ENCODE measurements at regions not wholly inside any gene's neighbourhood (a gene's known extent, or its start where the extent isn't known, plus 50 kb on each side); places are given as distances from the start of the nearest gene placed in this dataset.

GRCh38 chr5:167245868-167246267, 1045.6 kb upstream of the WWC1 start:
- TF ChIP-seq ZFX (IDR thresholded peaks at IDR 0.05; ENCODE audit: borderline replicate concordance), result no peak
- no peak for TF ChIP-seq CTCF (IDR thresholded peaks at IDR 0.05)
- H3K27ac ChIP-seq, result peak overlapping the region; percentile 22; the same call in 1 of the 2 replicates

GRCh38 chr5:167247816-167248215, 1043.6 kb upstream of the WWC1 start:
- H3K27ac ChIP-seq, result no peak overlapping the region
- TF ChIP-seq ZFX (IDR thresholded peaks at IDR 0.05; ENCODE audit: borderline replicate concordance), result no peak
- no peak for TF ChIP-seq CTCF (IDR thresholded peaks at IDR 0.05)

- no peak for TF ChIP-seq ZFX (IDR thresholded peaks at IDR 0.05; ENCODE audit: borderline replicate concordance)
- TF ChIP-seq CTCF (IDR thresholded peaks at IDR 0.05), result no peak
- H3K27ac ChIP-seq, result no peak overlapping the region
These were observed 1043.2 kb upstream of the WWC1 start for GRCh38 chr5:167248257-167248656.

GRCh38 chr5:167250996-167251395, 1040.4 kb upstream of the WWC1 start:
- TF ChIP-seq ZFX (IDR thresholded peaks at IDR 0.05; ENCODE audit: borderline replicate concordance) (no peak), CTCF (IDR thresholded peaks at IDR 0.05) (no peak)
- no peak overlapping the region for H3K27ac ChIP-seq

- no peak for TF ChIP-seq ZFX (IDR thresholded peaks at IDR 0.05; ENCODE audit: borderline replicate concordance)
- no peak for TF ChIP-seq CTCF (IDR thresholded peaks at IDR 0.05)
- H3K27ac ChIP-seq, result no peak overlapping the region
These were observed 1037.3 kb upstream of the WWC1 start for GRCh38 chr5:167254132-167254531.

GRCh38 chr5:167255926-167256325, 1035.5 kb upstream of the WWC1 start:
- TF ChIP-seq CTCF (IDR thresholded peaks at IDR 0.05), result no peak
- no peak for TF ChIP-seq ZFX (IDR thresholded peaks at IDR 0.05; ENCODE audit: borderline replicate concordance)
- H3K27ac ChIP-seq, result no peak overlapping the region

GRCh38 chr5:167259806-167260205, 1031.6 kb upstream of the WWC1 start:
- no peak for TF ChIP-seq CTCF (IDR thresholded peaks at IDR 0.05)
- no peak for TF ChIP-seq ZFX (IDR thresholded peaks at IDR 0.05; ENCODE audit: borderline replicate concordance)
- no peak overlapping the region for H3K27ac ChIP-seq
